ENCODE measurements at regions not wholly inside any gene's neighbourhood (a gene's known extent, or its start where the extent isn't known, plus 50 kb on each side); places are given as distances from the start of the nearest gene placed in this dataset.
"Not testable (repeated sequence)": the region's sequence is repeated elsewhere in the genome, so short reads cannot be mapped to it uniquely, and the experiment has no call there.

- Histone ChIP-seq H3K4me2 (ENCODE audit: low read length) (no peak overlapping the region), H3K9ac (ENCODE audit: low read length) (no peak overlapping the region), H2AFZ (ENCODE audit: low read depth, low read length) (no peak overlapping the region), H3K27ac (ENCODE audit: low read length) (no peak overlapping the region), H3K4me3 (ENCODE audit: low read length) (no peak overlapping the region), H3K79me2 (replicated peaks; ENCODE audit: insufficient read depth, low read length) (no peaks in the 10 kb centered on the region), H3K36me3 (ENCODE audit: insufficient read depth, low read length) (no peaks in the 10 kb centered on the region), H3F3A (ENCODE audit: insufficient read depth, low read length, poor library complexity, severe bottlenecking) (no peaks in the 10 kb centered on the region), H4K20me1 (ENCODE audit: insufficient read depth) (no peaks in the 10 kb centered on the region), H3K9me3 (ENCODE audit: low read length) (no peaks in the 10 kb centered on the region), H3K9me2 (ENCODE audit: insufficient read depth, low read length) (no peaks in the 10 kb centered on the region), H3K27me3 (ENCODE audit: insufficient read depth, low read depth, low read length) (no peaks in the 10 kb centered on the region)
- TF ChIP-seq RAD21 (conservative IDR thresholded peaks at IDR 0.05), result no peak
- no peak for TF ChIP-seq CTCF (IDR thresholded peaks at IDR 0.05; ENCODE audit: poor library complexity, severe bottlenecking)
- no peak for TF ChIP-seq MXI1 (conservative IDR thresholded peaks at IDR 0.05; ENCODE audit: poor library complexity, severe bottlenecking)
- no peak for TF ChIP-seq POLR2AphosphoS5 (IDR thresholded peaks at IDR 0.05)
- TF ChIP-seq REST (IDR thresholded peaks at IDR 0.05; ENCODE audit: borderline replicate concordance), result no peak
- no peak for TF ChIP-seq EP300 (conservative IDR thresholded peaks at IDR 0.05; ENCODE audit: poor library complexity, severe bottlenecking)
- TF ChIP-seq EZH2 (IDR thresholded peaks at IDR 0.05; ENCODE audit: borderline replicate concordance, insufficient read depth, low read length, poor library complexity, severe bottlenecking), result no peak
- no peak for TF ChIP-seq SMC3 (conservative IDR thresholded peaks at IDR 0.05; ENCODE audit: poor library complexity)
- TF ChIP-seq TAF1 (IDR thresholded peaks at IDR 0.05; ENCODE audit: low read depth), result no peak
Observed at GRCh38 chr13:108069521-108070210, 145.7 kb downstream of the LIG4 start.

GRCh38 chr13:108064372-108064771, 151.0 kb downstream of the LIG4 start:
- not testable (repeated sequence) for H3K27me3 ChIP-seq (ENCODE audit: insufficient read depth, low read depth, low read length); H3K9me2 ChIP-seq (ENCODE audit: insufficient read depth, low read length); H3K27ac ChIP-seq (ENCODE audit: low read length); H3K36me3 ChIP-seq (ENCODE audit: insufficient read depth, low read length); H3K9me3 ChIP-seq (ENCODE audit: low read length); H3K4me2 ChIP-seq (ENCODE audit: low read length); H3K79me2 ChIP-seq (replicated peaks; ENCODE audit: insufficient read depth, low read length); H3F3A ChIP-seq (ENCODE audit: insufficient read depth, low read length, poor library complexity, severe bottlenecking); H3K9ac ChIP-seq (ENCODE audit: low read length); H2AFZ ChIP-seq (ENCODE audit: low read depth, low read length); H3K4me3 ChIP-seq (ENCODE audit: low read length); H4K20me1 ChIP-seq (ENCODE audit: insufficient read depth)

GRCh38 chr13:108060111-108060510, 155.2 kb downstream of the LIG4 start:
- H3K36me3 ChIP-seq (ENCODE audit: insufficient read depth, low read length), result no peaks in the 10 kb centered on the region
- H3K9me3 ChIP-seq (ENCODE audit: low read length), result no peaks in the 10 kb centered on the region
- no peaks in the 10 kb centered on the region for H3F3A ChIP-seq (ENCODE audit: insufficient read depth, low read length, poor library complexity, severe bottlenecking)
- H3K4me3 ChIP-seq (ENCODE audit: low read length), result no peak overlapping the region
- TF ChIP-seq MXI1 (conservative IDR thresholded peaks at IDR 0.05; ENCODE audit: poor library complexity, severe bottlenecking) (no peak), EZH2 (IDR thresholded peaks at IDR 0.05; ENCODE audit: borderline replicate concordance, insufficient read depth, low read length, poor library complexity, severe bottlenecking) (no peak), EP300 (conservative IDR thresholded peaks at IDR 0.05; ENCODE audit: poor library complexity, severe bottlenecking) (no peak), POLR2AphosphoS5 (IDR thresholded peaks at IDR 0.05) (no peak), RAD21 (conservative IDR thresholded peaks at IDR 0.05) (no peak), REST (IDR thresholded peaks at IDR 0.05; ENCODE audit: borderline replicate concordance) (no peak)
- H3K27me3 ChIP-seq (ENCODE audit: insufficient read depth, low read depth, low read length), result no peaks in the 10 kb centered on the region
- no peak overlapping the region for H3K27ac ChIP-seq (ENCODE audit: low read length)
- no peak overlapping the region for H2AFZ ChIP-seq (ENCODE audit: low read depth, low read length)
- no peak overlapping the region for H3K4me2 ChIP-seq (ENCODE audit: low read length)
- no peaks in the 10 kb centered on the region for H3K9me2 ChIP-seq (ENCODE audit: insufficient read depth, low read length)
- H3K9ac ChIP-seq (ENCODE audit: low read length), result no peak overlapping the region
- H4K20me1 ChIP-seq (ENCODE audit: insufficient read depth), result no peaks in the 10 kb centered on the region
- no peaks in the 10 kb centered on the region for H3K79me2 ChIP-seq (replicated peaks; ENCODE audit: insufficient read depth, low read length)

Measured in neural cell (in vitro differentiated cells).